DOHH2 (cell line): ENCODE measurements at regions not wholly inside any gene's neighbourhood (a gene's known extent, or its start where the extent isn't known, plus 50 kb on each side); places are given as distances from the start of the nearest gene placed in this dataset.

Experiments
- CTCF ChIP-seq: fragments of 200-600 bp; sonication (generic); IDR thresholded peaks from one replicate; pipeline ENCODE4 v1.5.1; 2014; ENCODE audit warnings: antibody characterized with exemption, mild to moderate bottlenecking, low read depth, low read length; ENCODE audit not compliant: poor library complexity, severe bottlenecking
- EZH2phosphoT487 ChIP-seq: fragments of 200-600 bp; sonication (generic); IDR thresholded peaks from 2 replicates; pipeline ENCODE4 v1.6.1; 2017; ENCODE audit warnings: borderline replicate concordance, mild to moderate bottlenecking, antibody characterized with exemption, low read length, moderate library complexity, mixed read lengths

GRCh38 chr12:113612793-113613192, 141.1 kb upstream of the LHX5 start:
- no peak for TF ChIP-seq CTCF
- no peak for TF ChIP-seq EZH2phosphoT487
